ENCODE measurements at regions not wholly inside any gene's neighbourhood (a gene's known extent, or its start where the extent isn't known, plus 50 kb on each side); places are given as distances from the start of the nearest gene placed in this dataset.

- Histone ChIP-seq H3K36me3 (no peaks in the 10 kb centered on the region), H3K4me1 (ENCODE audit: control insufficient read depth in 1 of 2, low read depth in 2 of 2) (no peaks in the 10 kb centered on the region), H3K9me3 (no peaks in the 10 kb centered on the region), H3K27ac (no peak overlapping the region), H3K4me3 (no peak overlapping the region), H3K27me3 (replicated peaks; ENCODE audit: insufficient read depth) (no peaks in the 10 kb centered on the region)
- no peak for DNase-seq (ENCODE audit: low spot score)
- TF ChIP-seq, protein P1, sequence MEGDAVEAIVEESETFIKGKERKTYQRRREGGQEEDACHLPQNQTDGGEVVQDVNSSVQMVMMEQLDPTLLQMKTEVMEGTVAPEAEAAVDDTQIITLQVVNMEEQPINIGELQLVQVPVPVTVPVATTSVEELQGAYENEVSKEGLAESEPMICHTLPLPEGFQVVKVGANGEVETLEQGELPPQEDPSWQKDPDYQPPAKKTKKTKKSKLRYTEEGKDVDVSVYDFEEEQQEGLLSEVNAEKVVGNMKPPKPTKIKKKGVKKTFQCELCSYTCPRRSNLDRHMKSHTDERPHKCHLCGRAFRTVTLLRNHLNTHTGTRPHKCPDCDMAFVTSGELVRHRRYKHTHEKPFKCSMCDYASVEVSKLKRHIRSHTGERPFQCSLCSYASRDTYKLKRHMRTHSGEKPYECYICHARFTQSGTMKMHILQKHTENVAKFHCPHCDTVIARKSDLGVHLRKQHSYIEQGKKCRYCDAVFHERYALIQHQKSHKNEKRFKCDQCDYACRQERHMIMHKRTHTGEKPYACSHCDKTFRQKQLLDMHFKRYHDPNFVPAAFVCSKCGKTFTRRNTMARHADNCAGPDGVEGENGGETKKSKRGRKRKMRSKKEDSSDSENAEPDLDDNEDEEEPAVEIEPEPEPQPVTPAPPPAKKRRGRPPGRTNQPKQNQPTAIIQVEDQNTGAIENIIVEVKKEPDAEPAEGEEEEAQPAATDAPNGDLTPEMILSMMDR (IDR thresholded peaks at IDR 0.05), result no peak
- no peak for ATAC-seq (ENCODE audit: insufficient number of reproducible peaks, low FRiP score, low read depth)
Observed at GRCh38 chr14:25677111-25677510, 627.2 kb upstream of the STXBP6 start.

DNA sequence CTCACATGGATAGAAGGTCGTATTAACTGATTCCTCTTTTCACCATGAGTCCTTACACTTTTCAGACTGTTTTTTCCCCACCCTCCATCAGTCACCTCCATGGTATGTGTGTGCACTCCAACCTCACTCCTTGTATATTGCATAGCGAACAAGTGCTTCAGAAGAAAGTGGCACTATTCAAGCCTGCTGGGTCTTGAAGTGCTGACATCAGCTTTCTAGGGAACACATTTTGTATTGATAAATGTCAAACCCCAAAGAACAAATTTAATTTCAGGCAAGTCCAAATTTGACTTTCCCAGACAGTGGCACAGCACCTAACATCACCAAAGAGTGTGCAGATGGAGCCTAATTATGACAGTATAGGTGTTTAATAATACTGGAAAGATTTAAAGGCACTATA is 617.4 kb upstream of the STXBP6 start:
- no peaks in the 10 kb centered on the region for H3K36me3 ChIP-seq
- no peak overlapping the region for H3K4me3 ChIP-seq
- no peak overlapping the region for H3K27ac ChIP-seq
- no peaks in the 10 kb centered on the region for H3K27me3 ChIP-seq (replicated peaks; ENCODE audit: insufficient read depth)
- H3K4me1 ChIP-seq (ENCODE audit: control insufficient read depth in 1 of 2, low read depth in 2 of 2), result no peaks in the 10 kb centered on the region
- DNase-seq (ENCODE audit: low spot score) (no peak), ATAC-seq (ENCODE audit: insufficient number of reproducible peaks, low FRiP score, low read depth) (no peak)
- no peaks in the 10 kb centered on the region for H3K9me3 ChIP-seq
- TF ChIP-seq, protein P1 (IDR thresholded peaks at IDR 0.05), result no peak

DNA sequence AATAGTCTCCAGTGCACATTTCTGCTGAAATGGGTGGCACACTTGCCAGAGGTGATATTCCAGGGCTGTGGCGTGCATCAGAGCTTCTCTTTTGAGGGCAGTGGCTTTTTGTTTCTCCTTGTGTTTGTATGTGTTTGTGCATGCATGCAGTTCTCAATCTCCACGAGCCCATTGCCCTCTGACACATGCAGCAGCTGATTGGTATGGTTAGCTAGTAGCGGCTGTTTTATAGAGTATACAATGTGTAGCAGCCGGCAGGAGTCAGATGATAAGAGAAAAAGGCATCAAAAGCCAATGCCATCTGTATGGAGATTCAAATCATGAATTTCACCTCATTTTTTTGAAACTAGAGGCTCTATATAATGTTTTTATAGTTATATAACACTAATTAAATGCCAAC is 616.9 kb upstream of the STXBP6 start:
- Histone ChIP-seq H3K36me3 (no peaks in the 10 kb centered on the region), H3K9me3 (no peaks in the 10 kb centered on the region), H3K27me3 (replicated peaks; ENCODE audit: insufficient read depth) (no peaks in the 10 kb centered on the region), H3K27ac (no peak overlapping the region), H3K4me1 (ENCODE audit: control insufficient read depth in 1 of 2, low read depth in 2 of 2) (no peaks in the 10 kb centered on the region), H3K4me3 (no peak overlapping the region)
- no peak for ATAC-seq (ENCODE audit: insufficient number of reproducible peaks, low FRiP score, low read depth)
- DNase-seq (ENCODE audit: low spot score), result no peak
- TF ChIP-seq, protein P1 (IDR thresholded peaks at IDR 0.05), result no peak

- no peak for DNase-seq (ENCODE audit: low spot score)
- H3K9me3 ChIP-seq, result no peaks in the 10 kb centered on the region
- ATAC-seq (ENCODE audit: insufficient number of reproducible peaks, low FRiP score, low read depth), result no peak
- H3K27ac ChIP-seq, result no peak overlapping the region
- no peaks in the 10 kb centered on the region for H3K27me3 ChIP-seq (replicated peaks; ENCODE audit: insufficient read depth)
- H3K36me3 ChIP-seq, result no peaks in the 10 kb centered on the region
- TF ChIP-seq, protein P1 (IDR thresholded peaks at IDR 0.05), result no peak
- H3K4me3 ChIP-seq, result no peak overlapping the region
- no peaks in the 10 kb centered on the region for H3K4me1 ChIP-seq (ENCODE audit: control insufficient read depth in 1 of 2, low read depth in 2 of 2)
Observed at GRCh38 chr14:25658988-25659387, 609.0 kb upstream of the STXBP6 start.

DNA sequence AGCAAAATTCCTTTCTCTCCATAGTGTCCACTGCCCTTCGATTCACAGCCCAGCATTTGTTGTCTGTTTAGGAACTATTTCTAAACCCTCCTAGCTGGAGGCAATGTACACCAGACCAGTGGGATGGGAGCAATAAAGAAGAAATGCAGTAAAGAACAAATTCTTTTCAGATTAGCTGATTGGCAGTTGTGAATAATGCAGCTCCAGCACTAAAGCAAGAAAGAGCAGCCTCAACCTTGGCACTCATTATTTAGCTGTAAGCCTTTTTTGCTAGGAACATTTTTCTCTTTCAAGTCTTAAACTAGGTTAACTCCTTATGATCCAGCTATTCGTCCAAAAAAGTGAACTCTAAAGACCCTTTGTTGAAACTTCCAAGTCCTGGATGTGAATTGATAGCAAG is 580.5 kb upstream of the STXBP6 start:
- no peaks in the 10 kb centered on the region for H3K9me3 ChIP-seq
- TF ChIP-seq, protein P1 (IDR thresholded peaks at IDR 0.05), result no peak
- no peak for DNase-seq (ENCODE audit: low spot score)
- ATAC-seq (ENCODE audit: insufficient number of reproducible peaks, low FRiP score, low read depth), result no peak
- no peaks in the 10 kb centered on the region for H3K36me3 ChIP-seq
- H3K4me1 ChIP-seq (ENCODE audit: control insufficient read depth in 1 of 2, low read depth in 2 of 2), result no peaks in the 10 kb centered on the region
- no peaks in the 10 kb centered on the region for H3K27me3 ChIP-seq (replicated peaks; ENCODE audit: insufficient read depth)
- H3K4me3 ChIP-seq, result no peak overlapping the region
- no peak overlapping the region for H3K27ac ChIP-seq

Measured in thoracic aorta (tissue), 2 donors.